Nephron progenitor cell (in vitro differentiated cells): ENCODE measurements at regions not wholly inside any gene's neighbourhood (a gene's known extent, or its start where the extent isn't known, plus 50 kb on each side); places are given as distances from the start of the nearest gene placed in this dataset.

ENCODE experiments used
- DNase-seq: peaks from one replicate; pipeline ENCODE4 v3.0.0; 2021
- H3K27ac Mint-ChIP-seq: 2 replicates; pipeline ENCODE4 v1.8.0; 2021; ENCODE audit warnings: mild to moderate bottlenecking, moderate library complexity, mixed read lengths
- H3K27me3 Mint-ChIP-seq: 2 replicates; pipeline ENCODE4 v1.8.0; 2021; ENCODE audit warnings: mild to moderate bottlenecking, low read depth, mixed read lengths; ENCODE audit not compliant: poor library complexity
- H3K36me3 Mint-ChIP-seq: 2 replicates; pipeline ENCODE4 v1.8.0; 2021; ENCODE audit warnings: low read depth, mixed read lengths
- H3K4me1 Mint-ChIP-seq: 2 replicates; pipeline ENCODE4 v1.8.0; 2021; ENCODE audit warnings: mixed read lengths
- H3K4me3 Mint-ChIP-seq: 2 replicates; pipeline ENCODE4 v1.8.0; 2021; ENCODE audit warnings: mild to moderate bottlenecking, moderate library complexity, mixed read lengths
- H3K9me3 Mint-ChIP-seq: 2 replicates; pipeline ENCODE4 v1.8.0; 2021; ENCODE audit warnings: mild to moderate bottlenecking, moderate library complexity, mixed read lengths
- CTCF ChIP-seq: fragments of 200-600 bp; sonication (generic); IDR thresholded peaks from 2 replicates; pipeline ENCODE4 v1.5.0; 2021; ENCODE audit warnings: antibody characterized with exemption

- no peak overlapping the region for H3K4me3 Mint-ChIP-seq
- TF ChIP-seq CTCF = no peak
- no peak overlapping the region for H3K27ac Mint-ChIP-seq
- H3K36me3 Mint-ChIP-seq = peaks cover 5% of the 10 kb centered on the region
- H3K9me3 Mint-ChIP-seq = no peaks in the 10 kb centered on the region
- H3K4me1 Mint-ChIP-seq = peaks cover 24% of the 10 kb centered on the region
- peaks cover 3% of the 10 kb centered on the region for H3K27me3 Mint-ChIP-seq
- no peak for DNase-seq
These were observed 125.9 kb upstream of the FOXN3 start for GRCh38 chr14:89542786-89543424.

- no peak for DNase-seq
- Mint-ChIP-seq H3K9me3 (no peaks in the 10 kb centered on the region), H3K27ac (no peak overlapping the region)
These were observed 123.9 kb upstream of the FOXN3 start for GRCh38 chr14:89540830-89541470.

GRCh38 chr14:89540009-89540829 lies 123.2 kb upstream of the FOXN3 start:
- H3K36me3 Mint-ChIP-seq = peaks cover 12% of the 10 kb centered on the region
- no peak for DNase-seq
- TF ChIP-seq CTCF = no peak
- H3K4me3 Mint-ChIP-seq = no peak overlapping the region
- H3K9me3 Mint-ChIP-seq = no peaks in the 10 kb centered on the region
- peaks cover 3% of the 10 kb centered on the region for H3K27me3 Mint-ChIP-seq
- no peak overlapping the region for H3K27ac Mint-ChIP-seq
- H3K4me1 Mint-ChIP-seq = peaks cover 25% of the 10 kb centered on the region

More at GRCh38 chr14:89540830-89541470, 123.9 kb upstream of the FOXN3 start:
- peaks cover 12% of the 10 kb centered on the region for H3K36me3 Mint-ChIP-seq
- H3K4me3 Mint-ChIP-seq = no peak overlapping the region
- peaks cover 3% of the 10 kb centered on the region for H3K27me3 Mint-ChIP-seq
- TF ChIP-seq CTCF = no peak
- peaks cover 25% of the 10 kb centered on the region for H3K4me1 Mint-ChIP-seq

- peak; percentile 9 for TF ChIP-seq CTCF
- no peaks in the 10 kb centered on the region for H3K27me3 Mint-ChIP-seq
- peaks cover 18% of the 10 kb centered on the region for H3K36me3 Mint-ChIP-seq
- H3K9me3 Mint-ChIP-seq = no peaks in the 10 kb centered on the region
- peaks cover 22% of the 10 kb centered on the region for H3K4me1 Mint-ChIP-seq
- no peak overlapping the region for H3K4me3 Mint-ChIP-seq
- no peak for DNase-seq
- no peak overlapping the region for H3K27ac Mint-ChIP-seq
These were observed 120.9 kb upstream of the FOXN3 start for GRCh38 chr14:89537911-89538310.

GRCh38 chr14:89534902-89535685 lies 118.1 kb upstream of the FOXN3 start:
- DNase-seq = no peak
- H3K36me3 Mint-ChIP-seq = peaks cover 20% of the 10 kb centered on the region
- TF ChIP-seq CTCF = no peak
- peaks cover 3% of the 10 kb centered on the region for H3K9me3 Mint-ChIP-seq
- no peak overlapping the region for H3K4me3 Mint-ChIP-seq
- peaks cover 3% of the 10 kb centered on the region for H3K27me3 Mint-ChIP-seq
- H3K27ac Mint-ChIP-seq = no peak overlapping the region
- peaks cover 14% of the 10 kb centered on the region for H3K4me1 Mint-ChIP-seq
